GM18508 (cell line): ENCODE measurements at regions not wholly inside any gene's neighbourhood (a gene's known extent, or its start where the extent isn't known, plus 50 kb on each side); places are given as distances from the start of the nearest gene placed in this dataset.

Experiments
- ATAC-seq: cut with Tn5 transposase; IDR thresholded peaks from one replicate; pipeline ENCODE4 v1.9.1; 2021; ENCODE audit warnings: moderate number of reproducible peaks; ENCODE audit not compliant: insufficient read depth, unreplicated experiment

GRCh38 chr9:16152276-16153101 is 599.6 kb downstream of the CCDC171 start:
- ATAC-seq: no peak

DNA sequence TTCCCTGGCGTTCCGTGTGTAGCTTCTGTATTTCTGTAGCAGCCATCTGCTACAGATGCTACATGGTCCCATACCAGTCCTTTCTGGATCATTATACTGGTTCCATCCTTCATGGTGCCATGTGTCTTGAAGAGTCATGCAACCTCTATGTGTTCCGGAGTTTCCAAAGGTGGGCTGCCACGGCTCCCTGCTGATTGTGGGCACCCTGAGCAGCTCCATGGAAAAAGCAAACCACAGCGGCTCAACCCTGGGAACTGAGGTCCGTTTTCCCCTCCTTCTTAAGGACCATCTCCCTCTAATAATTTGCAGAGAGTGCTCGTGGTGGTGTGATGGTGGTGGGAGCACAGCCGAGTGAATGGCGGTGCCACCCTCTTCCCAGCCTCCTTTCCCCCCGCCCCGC is 600.4 kb downstream of the CCDC171 start:
- ATAC-seq: no peak

DNA sequence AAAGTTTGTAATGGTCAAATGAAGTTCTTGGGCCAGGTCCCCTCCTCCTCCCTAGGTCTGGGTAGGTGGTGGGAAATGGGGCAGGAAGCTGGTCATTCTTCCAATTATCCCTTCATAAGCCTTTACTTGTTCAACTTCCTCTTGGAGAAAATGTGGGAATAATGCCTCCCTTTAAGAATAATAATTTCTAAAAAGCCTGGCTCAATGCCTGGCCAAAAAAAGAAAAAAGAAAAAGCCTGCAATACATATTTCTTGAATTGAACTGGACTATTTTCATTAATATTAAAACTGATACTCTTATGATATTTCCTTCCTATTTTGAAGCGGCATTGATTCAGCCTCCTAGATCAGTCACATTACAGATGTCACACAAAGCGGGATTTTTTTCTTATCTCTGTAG is 600.9 kb downstream of the CCDC171 start:
- ATAC-seq: no peak

DNA sequence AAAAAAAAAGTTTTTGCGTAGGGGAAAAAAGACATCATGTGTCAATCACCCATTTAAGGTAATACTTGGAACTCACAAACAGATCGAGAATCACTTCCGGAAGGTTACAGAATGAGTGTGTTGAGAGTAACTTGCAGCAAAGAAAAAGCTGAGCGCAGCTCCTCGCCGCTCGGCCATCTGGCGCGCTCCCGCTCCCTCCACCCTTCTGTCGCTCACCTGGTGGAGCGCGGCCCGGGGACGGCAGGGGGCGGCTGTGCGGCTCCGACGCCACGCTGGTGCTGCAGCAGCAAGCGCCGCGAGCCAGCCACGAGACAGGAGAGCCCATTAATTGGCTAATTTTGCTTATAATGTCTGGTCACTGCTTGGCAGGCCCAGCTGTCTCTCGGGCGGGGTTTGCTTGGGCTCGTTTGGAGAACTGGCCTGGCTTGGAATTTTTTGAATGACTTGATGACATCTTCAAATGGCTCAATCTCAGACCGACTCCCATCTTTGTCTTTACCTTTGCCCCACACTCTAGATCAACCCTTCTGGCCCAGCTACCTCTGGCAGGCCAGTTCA is 601.8 kb downstream of the CCDC171 start:
- ATAC-seq: no peak

- no peak for ATAC-seq
These were observed 603.0 kb downstream of the CCDC171 start for GRCh38 chr9:16155878-16156277.

- ATAC-seq: no peak
These were observed 604.4 kb downstream of the CCDC171 start for GRCh38 chr9:16157216-16157615.

DNA sequence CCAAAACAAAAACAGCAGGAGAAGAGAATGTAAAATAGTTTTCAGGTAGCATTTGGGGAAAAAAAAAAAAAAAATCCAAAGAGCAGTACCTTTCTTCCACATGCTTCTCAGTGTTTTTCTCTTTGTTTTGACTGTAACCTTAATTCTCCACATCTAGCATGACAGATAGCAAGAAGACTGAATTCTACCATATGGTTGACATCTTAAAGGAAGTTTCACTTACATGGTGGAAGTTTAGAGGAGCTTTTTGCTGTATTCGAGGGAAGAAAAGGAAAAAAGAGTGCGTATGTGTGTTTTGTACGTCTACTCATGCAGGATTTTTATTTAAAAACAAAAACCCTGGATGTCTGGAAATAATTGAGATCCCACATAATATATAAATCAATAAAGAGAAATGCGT is 604.8 kb downstream of the CCDC171 start:
- no peak for ATAC-seq

GRCh38 chr9:16158093-16158492 is 605.2 kb downstream of the CCDC171 start:
- no peak for ATAC-seq

DNA sequence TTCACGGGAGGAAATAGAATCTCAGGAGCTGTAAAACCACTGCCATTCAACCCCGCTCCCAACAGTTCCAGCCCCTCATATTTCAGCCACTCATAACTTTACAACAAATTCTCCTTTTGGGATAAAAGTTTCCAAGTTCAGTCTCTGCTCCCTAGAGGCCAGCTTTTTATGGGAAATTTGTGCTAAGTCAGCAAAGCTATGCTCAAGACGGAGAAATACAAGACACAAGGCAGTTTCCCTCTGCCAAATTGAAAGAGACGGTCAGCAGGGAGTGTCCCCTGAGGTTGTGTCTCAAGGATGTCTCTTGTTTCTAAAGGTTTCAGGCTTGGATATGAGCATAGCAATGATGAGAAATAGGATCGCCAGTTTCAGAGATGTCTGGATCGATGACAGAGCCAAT is 608.6 kb downstream of the CCDC171 start:
- ATAC-seq: no peak

DNA sequence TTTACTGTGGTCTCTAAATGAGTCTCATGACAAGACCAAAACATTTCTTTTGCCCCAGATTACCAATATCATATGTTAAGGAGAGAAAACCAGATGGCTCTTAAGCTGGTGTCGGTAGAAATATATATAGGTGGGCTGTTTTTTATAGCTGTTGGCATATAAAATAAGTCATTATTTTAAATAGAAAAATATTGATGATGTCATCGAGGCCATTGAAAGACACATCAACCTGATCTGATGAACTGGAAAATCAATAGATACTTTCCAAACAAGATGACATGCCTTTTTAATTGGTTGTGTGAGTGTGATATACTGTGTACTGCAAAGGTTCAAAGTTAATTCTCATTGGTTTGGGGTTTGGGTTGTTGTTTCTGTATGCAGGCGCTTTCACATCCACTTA is 617.3 kb downstream of the CCDC171 start:
- no peak for ATAC-seq

GRCh38 chr9:16171911-16172310 is 619.1 kb downstream of the CCDC171 start:
- no peak for ATAC-seq

DNA sequence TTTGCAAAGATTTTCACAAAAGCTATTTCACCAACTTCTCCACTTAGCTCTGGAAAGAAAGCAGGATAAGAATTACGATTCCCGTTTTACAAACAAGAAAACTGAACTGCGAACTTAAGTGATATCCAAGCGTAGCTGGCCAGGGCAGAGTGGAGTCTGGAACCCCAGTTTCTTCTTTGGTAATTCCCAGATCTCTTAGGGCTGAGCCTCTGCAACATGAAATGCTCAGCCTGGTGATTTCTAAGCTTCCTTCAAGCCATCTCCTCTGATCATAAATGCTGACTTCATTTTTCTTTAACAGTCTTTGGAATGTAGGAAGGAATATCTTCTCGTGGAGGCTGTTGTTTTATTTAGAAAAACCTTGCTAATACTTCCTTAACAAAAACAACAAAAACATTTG is 620.0 kb downstream of the CCDC171 start:
- no peak for ATAC-seq

GRCh38 chr9:16174915-16175314 is 622.1 kb downstream of the CCDC171 start:
- no peak for ATAC-seq

DNA sequence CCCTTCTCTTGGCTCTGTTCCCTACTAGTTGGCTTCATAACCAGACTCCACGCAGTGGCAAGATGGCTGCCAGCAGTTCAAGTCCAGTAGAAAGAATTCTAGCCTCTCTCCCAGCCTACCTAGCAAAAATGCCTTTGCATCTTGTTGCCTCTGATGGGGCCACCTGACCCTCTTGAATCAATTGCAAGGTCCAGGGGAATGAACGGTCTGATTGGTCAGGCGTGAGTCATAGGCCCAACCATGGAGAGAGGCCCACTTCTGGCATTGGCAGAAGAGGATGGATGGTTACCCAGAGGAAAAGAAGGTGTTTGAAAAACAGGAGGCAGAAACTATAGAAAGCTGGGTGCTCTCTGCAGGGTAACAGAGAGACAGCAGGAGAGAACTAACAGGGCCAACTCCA is 622.6 kb downstream of the CCDC171 start:
- no peak for ATAC-seq

DNA sequence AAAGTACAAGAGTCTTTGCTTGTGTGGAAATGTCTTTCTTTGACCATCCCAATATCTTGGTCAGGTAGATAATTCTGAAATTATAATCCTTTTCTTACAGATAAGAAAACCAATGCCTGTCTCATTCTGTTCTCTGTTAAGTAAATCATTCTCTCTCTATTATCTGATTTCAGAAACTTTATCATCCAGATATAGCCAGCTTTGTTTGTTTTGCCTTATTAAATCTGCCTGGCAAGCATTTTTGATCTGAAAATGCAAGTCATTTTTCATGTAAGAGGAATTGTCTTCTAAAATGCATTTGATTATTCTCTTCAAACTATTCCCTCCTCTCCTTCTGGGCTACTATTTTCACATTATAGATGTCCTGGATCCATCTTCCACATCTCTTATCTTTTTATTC is 625.5 kb downstream of the CCDC171 start:
- ATAC-seq: no peak

GRCh38 chr9:16179566-16179965 is 626.7 kb downstream of the CCDC171 start:
- ATAC-seq: no peak

DNA sequence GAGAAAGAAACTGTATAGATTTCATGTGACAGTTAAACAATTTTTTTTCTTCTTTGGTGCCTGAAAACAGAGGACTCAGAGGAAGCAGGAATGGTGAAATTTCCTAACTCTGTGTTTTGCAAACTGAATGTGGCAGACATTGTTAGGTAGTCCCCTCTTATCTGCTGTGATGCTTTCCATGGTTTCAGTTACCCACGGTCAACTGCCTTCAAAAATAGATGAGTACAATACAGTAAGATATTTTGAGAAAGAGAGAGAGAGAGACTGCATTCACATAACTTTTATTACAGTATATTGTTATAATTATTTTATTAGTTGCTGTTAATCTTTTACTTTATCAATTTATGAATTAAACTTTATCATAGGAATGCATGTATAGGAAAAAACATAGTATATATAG is 627.2 kb downstream of the CCDC171 start:
- no peak for ATAC-seq

DNA sequence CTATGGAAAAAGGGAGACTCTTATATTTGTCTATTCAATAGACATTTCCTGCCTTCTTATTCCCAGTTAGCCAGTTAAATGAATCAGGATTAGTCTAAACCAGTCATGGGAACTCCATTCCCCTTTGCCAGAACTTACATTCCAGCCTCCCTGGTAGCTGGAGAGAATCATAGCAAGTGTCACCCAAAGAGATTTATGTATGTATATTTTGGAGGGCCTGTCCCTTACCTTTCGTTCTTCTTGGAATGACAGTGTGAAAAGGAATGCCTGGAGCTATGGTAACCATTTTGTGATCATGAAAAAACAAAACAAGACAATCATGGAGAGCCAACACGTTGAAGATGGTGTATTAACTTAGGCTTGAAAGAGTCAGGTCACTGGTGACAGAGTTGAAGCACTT is 627.7 kb downstream of the CCDC171 start:
- ATAC-seq: no peak

DNA sequence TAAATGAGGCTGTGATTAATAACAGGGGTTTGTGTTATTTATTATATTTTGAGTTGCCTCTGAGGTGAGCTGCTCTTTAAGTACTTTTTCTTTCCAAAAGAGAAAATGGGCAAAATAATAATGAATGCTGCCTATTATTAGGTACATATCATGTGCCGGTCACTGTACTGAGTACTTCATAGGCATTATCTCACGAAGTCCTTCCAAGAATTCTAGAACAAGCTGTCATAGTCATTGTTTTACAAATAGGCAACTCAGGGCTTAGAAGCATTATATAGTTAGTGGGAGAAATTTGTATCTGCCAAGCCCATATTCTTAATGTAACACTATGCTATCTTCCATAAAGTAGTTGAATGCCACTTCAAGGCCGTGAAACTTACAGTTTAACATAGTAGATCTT is 628.7 kb downstream of the CCDC171 start:
- no peak for ATAC-seq

GRCh38 chr9:16182784-16183183 is 629.9 kb downstream of the CCDC171 start:
- ATAC-seq: no peak

GRCh38 chr9:16184964-16185646 is 632.3 kb downstream of the CCDC171 start:
- no peak for ATAC-seq

GRCh38 chr9:16191191-16191590 is 638.3 kb downstream of the CCDC171 start:
- ATAC-seq: no peak
